Neural cell (in vitro differentiated cells): ENCODE measurements at regions not wholly inside any gene's neighbourhood (a gene's known extent, or its start where the extent isn't known, plus 50 kb on each side); places are given as distances from the start of the nearest gene placed in this dataset.
"Not testable (repeated sequence)": the region's sequence is repeated elsewhere in the genome, so short reads cannot be mapped to it uniquely, and the experiment has no call there.

Experiments
- EP300 ChIP-seq: fragments of 450-650 bp; conservative IDR thresholded peaks from 2 replicates; pipeline ENCODE4 v1.6.1; 2014; ENCODE audit warnings: antibody characterized with exemption, mild to moderate bottlenecking, moderate library complexity; ENCODE audit not compliant: poor library complexity, severe bottlenecking
- EZH2 ChIP-seq: fragments of 200-600, 300-800 bp; shearing (Covaris generic), sonication (generic); IDR thresholded peaks from 2 replicates; pipeline ENCODE4 v1.6.1; 2014; ENCODE audit warnings: antibody characterized with exemption, low read length, borderline replicate concordance, mild to moderate bottlenecking; ENCODE audit not compliant: insufficient read depth, poor library complexity, severe bottlenecking
- POLR2AphosphoS5 ChIP-seq: IDR thresholded peaks from 2 replicates; pipeline ENCODE4 v1.6.1; 2012
- SMC3 ChIP-seq: fragments of 450-650 bp; conservative IDR thresholded peaks from 2 replicates; pipeline ENCODE4 v1.6.1; 2014; ENCODE audit warnings: antibody characterized with exemption, mild to moderate bottlenecking, moderate library complexity; ENCODE audit not compliant: poor library complexity
- TAF1 ChIP-seq: IDR thresholded peaks from 2 replicates; pipeline ENCODE4 v1.6.1; 2012; ENCODE audit warnings: low read depth
- TF ChIP-seq, protein P1 (sequence below): fragments of 450-650 bp; IDR thresholded peaks from 2 replicates; pipeline ENCODE4 v1.5.1; 2014; ENCODE audit warnings: antibody characterized with exemption, mild to moderate bottlenecking, moderate library complexity; ENCODE audit not compliant: poor library complexity, severe bottlenecking
- TF ChIP-seq, protein P2 (sequence below): IDR thresholded peaks from 2 replicates; pipeline ENCODE4 v1.6.1; 2012; ENCODE audit warnings: borderline replicate concordance

DNA sequence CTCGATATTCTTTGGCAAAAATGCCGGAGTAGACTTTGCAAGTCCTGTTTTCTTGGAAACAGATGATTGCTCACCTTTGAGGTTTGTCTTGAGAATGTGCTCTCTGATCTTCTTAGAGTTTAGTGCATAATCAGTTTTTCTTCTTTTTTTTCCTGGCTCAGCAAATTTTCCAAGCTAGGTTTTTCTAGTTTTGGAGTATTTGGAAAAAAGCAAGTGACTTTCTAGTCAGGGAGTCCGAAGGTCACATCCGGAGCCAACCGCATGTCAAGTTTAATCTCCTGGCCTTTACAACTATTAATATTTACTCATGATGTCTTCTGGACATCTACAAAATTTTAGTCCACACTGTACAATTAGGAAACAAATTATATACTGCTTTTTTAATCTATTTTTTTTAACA, 151.6 kb upstream of the CHL1 start:
- TF ChIP-seq EZH2, POLR2AphosphoS5, TAF1, SMC3, EP300: not testable (repeated sequence)
- TF ChIP-seq, protein P1, sequence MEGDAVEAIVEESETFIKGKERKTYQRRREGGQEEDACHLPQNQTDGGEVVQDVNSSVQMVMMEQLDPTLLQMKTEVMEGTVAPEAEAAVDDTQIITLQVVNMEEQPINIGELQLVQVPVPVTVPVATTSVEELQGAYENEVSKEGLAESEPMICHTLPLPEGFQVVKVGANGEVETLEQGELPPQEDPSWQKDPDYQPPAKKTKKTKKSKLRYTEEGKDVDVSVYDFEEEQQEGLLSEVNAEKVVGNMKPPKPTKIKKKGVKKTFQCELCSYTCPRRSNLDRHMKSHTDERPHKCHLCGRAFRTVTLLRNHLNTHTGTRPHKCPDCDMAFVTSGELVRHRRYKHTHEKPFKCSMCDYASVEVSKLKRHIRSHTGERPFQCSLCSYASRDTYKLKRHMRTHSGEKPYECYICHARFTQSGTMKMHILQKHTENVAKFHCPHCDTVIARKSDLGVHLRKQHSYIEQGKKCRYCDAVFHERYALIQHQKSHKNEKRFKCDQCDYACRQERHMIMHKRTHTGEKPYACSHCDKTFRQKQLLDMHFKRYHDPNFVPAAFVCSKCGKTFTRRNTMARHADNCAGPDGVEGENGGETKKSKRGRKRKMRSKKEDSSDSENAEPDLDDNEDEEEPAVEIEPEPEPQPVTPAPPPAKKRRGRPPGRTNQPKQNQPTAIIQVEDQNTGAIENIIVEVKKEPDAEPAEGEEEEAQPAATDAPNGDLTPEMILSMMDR: not testable (repeated sequence)
- TF ChIP-seq, protein P2, sequence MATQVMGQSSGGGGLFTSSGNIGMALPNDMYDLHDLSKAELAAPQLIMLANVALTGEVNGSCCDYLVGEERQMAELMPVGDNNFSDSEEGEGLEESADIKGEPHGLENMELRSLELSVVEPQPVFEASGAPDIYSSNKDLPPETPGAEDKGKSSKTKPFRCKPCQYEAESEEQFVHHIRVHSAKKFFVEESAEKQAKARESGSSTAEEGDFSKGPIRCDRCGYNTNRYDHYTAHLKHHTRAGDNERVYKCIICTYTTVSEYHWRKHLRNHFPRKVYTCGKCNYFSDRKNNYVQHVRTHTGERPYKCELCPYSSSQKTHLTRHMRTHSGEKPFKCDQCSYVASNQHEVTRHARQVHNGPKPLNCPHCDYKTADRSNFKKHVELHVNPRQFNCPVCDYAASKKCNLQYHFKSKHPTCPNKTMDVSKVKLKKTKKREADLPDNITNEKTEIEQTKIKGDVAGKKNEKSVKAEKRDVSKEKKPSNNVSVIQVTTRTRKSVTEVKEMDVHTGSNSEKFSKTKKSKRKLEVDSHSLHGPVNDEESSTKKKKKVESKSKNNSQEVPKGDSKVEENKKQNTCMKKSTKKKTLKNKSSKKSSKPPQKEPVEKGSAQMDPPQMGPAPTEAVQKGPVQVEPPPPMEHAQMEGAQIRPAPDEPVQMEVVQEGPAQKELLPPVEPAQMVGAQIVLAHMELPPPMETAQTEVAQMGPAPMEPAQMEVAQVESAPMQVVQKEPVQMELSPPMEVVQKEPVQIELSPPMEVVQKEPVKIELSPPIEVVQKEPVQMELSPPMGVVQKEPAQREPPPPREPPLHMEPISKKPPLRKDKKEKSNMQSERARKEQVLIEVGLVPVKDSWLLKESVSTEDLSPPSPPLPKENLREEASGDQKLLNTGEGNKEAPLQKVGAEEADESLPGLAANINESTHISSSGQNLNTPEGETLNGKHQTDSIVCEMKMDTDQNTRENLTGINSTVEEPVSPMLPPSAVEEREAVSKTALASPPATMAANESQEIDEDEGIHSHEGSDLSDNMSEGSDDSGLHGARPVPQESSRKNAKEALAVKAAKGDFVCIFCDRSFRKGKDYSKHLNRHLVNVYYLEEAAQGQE: not testable (repeated sequence)
